HG03095 (cell line): ENCODE measurements at regions not wholly inside any gene's neighbourhood (a gene's known extent, or its start where the extent isn't known, plus 50 kb on each side); places are given as distances from the start of the nearest gene placed in this dataset.

ENCODE experiments used
- ATAC-seq: cut with Tn5 transposase; IDR thresholded peaks from one replicate; pipeline ENCODE4 v1.9.1; 2021; ENCODE audit warnings: moderate library complexity; ENCODE audit not compliant: unreplicated experiment

- no peak for ATAC-seq
Measured at GRCh38 chr10:61110188-61110844, 166.3 kb upstream of the RHOBTB1 start.

GRCh38 chr10:61108915-61109314 is 164.9 kb upstream of the RHOBTB1 start:
- no peak for ATAC-seq

- no peak for ATAC-seq
Measured at GRCh38 chr10:61100887-61101286, 156.9 kb upstream of the RHOBTB1 start.

- ATAC-seq, result no peak
Measured at GRCh38 chr10:61099756-61100155, 155.8 kb upstream of the RHOBTB1 start.

GRCh38 chr10:61098966-61099365 is 155.0 kb upstream of the RHOBTB1 start:
- no peak for ATAC-seq

GRCh38 chr10:61097026-61097425 is 153.0 kb upstream of the RHOBTB1 start:
- no peak for ATAC-seq

GRCh38 chr10:61096056-61096455 is 152.1 kb upstream of the RHOBTB1 start:
- no peak for ATAC-seq

GRCh38 chr10:61091531-61091930 is 147.5 kb upstream of the RHOBTB1 start:
- ATAC-seq, result no peak

- no peak for ATAC-seq
Measured at GRCh38 chr10:61089251-61089650, 145.3 kb upstream of the RHOBTB1 start.

GRCh38 chr10:61084493-61084892 is 140.5 kb upstream of the RHOBTB1 start:
- ATAC-seq, result no peak

- ATAC-seq, result no peak
Measured at GRCh38 chr10:61081301-61081700, 137.3 kb upstream of the RHOBTB1 start.

- ATAC-seq, result no peak
Measured at GRCh38 chr10:61078542-61079275, 134.7 kb upstream of the RHOBTB1 start.

- no peak for ATAC-seq
Measured at GRCh38 chr10:61076572-61077114, 132.7 kb upstream of the RHOBTB1 start.

GRCh38 chr10:61073391-61073790 is 129.4 kb upstream of the RHOBTB1 start:
- no peak for ATAC-seq

GRCh38 chr10:61071580-61071979 is 127.6 kb upstream of the RHOBTB1 start:
- ATAC-seq, result no peak

- ATAC-seq, result no peak
Measured at GRCh38 chr10:61068471-61068870, 124.5 kb upstream of the RHOBTB1 start.

- ATAC-seq, result no peak
Measured at GRCh38 chr10:61067671-61068336, 123.8 kb upstream of the RHOBTB1 start.

- ATAC-seq, result no peak
Measured at GRCh38 chr10:61066661-61067344, 122.8 kb upstream of the RHOBTB1 start.

GRCh38 chr10:61065051-61065450 is 121.1 kb upstream of the RHOBTB1 start:
- no peak for ATAC-seq

- no peak for ATAC-seq
Measured at GRCh38 chr10:61064356-61064755, 120.4 kb upstream of the RHOBTB1 start.

GRCh38 chr10:61063901-61064300 is 119.9 kb upstream of the RHOBTB1 start:
- ATAC-seq, result no peak
